Breast epithelium (tissue), 4 donors: ENCODE measurements at regions not wholly inside any gene's neighbourhood (a gene's known extent, or its start where the extent isn't known, plus 50 kb on each side); places are given as distances from the start of the nearest gene placed in this dataset.
"Not testable (repeated sequence)": the region's sequence is repeated elsewhere in the genome, so short reads cannot be mapped to it uniquely, and the experiment has no call there.

Source experiments
- DNase-seq, 2 donors: peaks; one replicate each; pipeline ENCODE4 v3.0.0-alpha.2; 2019; ENCODE audit warnings: low spot score in 2 of 2
- H3K27ac ChIP-seq, 2 donors: fragments of 200-600 bp; sonication (generic) in 1 of 2; one replicate each; pipeline ENCODE4 v1.5.1; 2016 to 2019; ENCODE audit warnings: mild to moderate bottlenecking in 1 of 2
- H3K27me3 ChIP-seq, 2 donors: fragments of 200-600 bp; sonication (generic) in 1 of 2; one replicate each; pipeline versions ENCODE4 v1.5.1 to v1.6.0; 2017 to 2019; ENCODE audit warnings: control low read depth in 1 of 2, mild to moderate bottlenecking in 1 of 2
- H3K36me3 ChIP-seq: fragments of 200-600 bp; one replicate; pipeline ENCODE4 v1.5.1; 2019
- H3K4me1 ChIP-seq, 2 donors: fragments of 200-600 bp; sonication (generic); one replicate each; pipeline ENCODE4 v1.5.1; 2016 to 2019; ENCODE audit warnings: control low read depth in 1 of 2
- H3K4me3 ChIP-seq, 3 donors: fragments of 200-600 bp; sonication (generic); 1 replicate in 2 of 3; 2 replicates in 1 of 3; pipeline ENCODE4 v1.5.1; 2016 to 2019; ENCODE audit warnings: mild to moderate bottlenecking in 3 of 3, moderate library complexity in 2 of 3
- H3K9me3 ChIP-seq, 2 donors: fragments of 200-600 bp; sonication (generic) in 1 of 2; one replicate each; pipeline ENCODE4 v1.5.1; 2016 to 2019; ENCODE audit warnings: control low read depth in 1 of 2
- CTCF ChIP-seq, 3 donors: fragments of 450-650 bp; IDR thresholded peaks; one replicate each; pipeline ENCODE4 v1.5.1; 2016 to 2017; ENCODE audit warnings: antibody characterized with exemption in 3 of 3, mild to moderate bottlenecking in 3 of 3, moderate library complexity in 3 of 3
- POLR2A ChIP-seq: fragments of 450-650 bp; IDR thresholded peaks from one replicate; pipeline ENCODE4 v1.6.1; 2016; ENCODE audit warnings: antibody characterized with exemption, mild to moderate bottlenecking, moderate library complexity
- POLR2AphosphoS5 ChIP-seq, 3 donors: sonication (generic); formaldehyde crosslinking; IDR thresholded peaks; one replicate each; pipeline ENCODE4 v1.6.1; 2017; ENCODE audit warnings: antibody characterized with exemption in 3 of 3
- intact Hi-C: fragments of 100-400 bp; cut with DNase I; formaldehyde crosslinking; loops from one replicate; pipeline ENCODE4 v1.15.1; 2023; ENCODE audit warnings: low total_unique reads

GRCh38 chr4:19486400-19486799, 765.3 kb upstream of the SLIT2 start:
- H3K4me1 ChIP-seq, result no peaks in the 10 kb centered on the region
- no peaks in the 10 kb centered on the region for H3K27me3 ChIP-seq
- H3K4me3 ChIP-seq, result no peak overlapping the region
- no peaks in the 10 kb centered on the region for H3K36me3 ChIP-seq
- no peak for TF ChIP-seq CTCF (IDR thresholded peaks at IDR 0.05)
- TF ChIP-seq POLR2A, result no peak
- no peak for TF ChIP-seq POLR2AphosphoS5 (IDR thresholded peaks at IDR 0.05)
- no peaks in the 10 kb centered on the region for H3K9me3 ChIP-seq
- intact Hi-C loops, result no loop called here
- DNase-seq, result no peak
- H3K27ac ChIP-seq, result no peak overlapping the region

DNA sequence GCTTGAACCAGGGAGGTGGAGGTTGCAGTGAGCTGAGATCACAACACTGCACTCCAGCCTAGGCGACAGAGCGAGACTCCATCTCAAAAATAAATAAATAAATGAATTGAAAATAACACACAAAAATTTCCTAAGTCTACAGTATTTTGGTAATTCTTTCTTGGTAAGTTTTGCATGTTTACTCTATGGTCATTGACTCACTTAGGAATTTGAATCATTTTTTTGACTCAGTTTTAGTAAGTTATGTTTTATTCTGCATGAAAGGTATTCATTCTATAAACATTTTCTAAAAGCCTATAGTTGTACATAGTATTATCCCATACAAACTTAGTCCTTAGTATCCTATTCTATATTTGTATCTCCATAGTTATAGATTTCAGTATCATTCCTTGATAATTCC, 772.9 kb upstream of the SLIT2 start:
- Histone ChIP-seq H3K9me3 (no peaks in the 10 kb centered on the region), H3K27me3 (no peaks in the 10 kb centered on the region), H3K4me1 (no peaks in the 10 kb centered on the region), H3K27ac (no peak overlapping the region), H3K4me3 (no peak overlapping the region), H3K36me3 (no peaks in the 10 kb centered on the region)
- DNase-seq, result no peak
- intact Hi-C loops, result no loop called here
- TF ChIP-seq POLR2AphosphoS5 (IDR thresholded peaks at IDR 0.05), result no peak
- no peak for TF ChIP-seq CTCF (IDR thresholded peaks at IDR 0.05)
- TF ChIP-seq POLR2A, result no peak

DNA sequence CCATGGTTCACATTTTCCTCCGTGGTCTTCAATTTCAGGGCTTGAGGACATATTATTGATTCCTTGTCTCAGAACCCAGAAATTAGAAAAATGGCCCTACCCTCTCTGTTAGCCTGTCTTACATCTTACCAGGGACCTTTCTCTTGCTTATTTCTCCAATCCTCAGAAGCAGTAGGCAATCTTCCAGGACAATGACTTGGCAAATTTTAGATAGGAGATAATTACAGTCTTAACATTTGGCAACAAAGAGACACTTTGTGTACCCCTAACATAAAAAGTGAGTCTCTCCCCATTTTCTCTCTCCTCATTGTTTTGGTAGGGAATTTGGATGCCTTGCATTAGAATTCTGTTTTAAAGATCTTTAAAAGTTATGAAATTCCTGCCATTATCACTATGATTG, 778.1 kb upstream of the SLIT2 start:
- no peaks in the 10 kb centered on the region for H3K36me3 ChIP-seq
- intact Hi-C loops, result no loop called here
- TF ChIP-seq POLR2A (no peak), POLR2AphosphoS5 (IDR thresholded peaks at IDR 0.05) (no peak), CTCF (IDR thresholded peaks at IDR 0.05) (no peak)
- peaks cover 0 to 8% of the 10 kb centered on the region in 2 donors for H3K9me3 ChIP-seq
- H3K27ac ChIP-seq, result no peak overlapping the region
- no peaks in the 10 kb centered on the region for H3K27me3 ChIP-seq
- no peak for DNase-seq
- no peak overlapping the region for H3K4me3 ChIP-seq
- no peaks in the 10 kb centered on the region for H3K4me1 ChIP-seq

DNA sequence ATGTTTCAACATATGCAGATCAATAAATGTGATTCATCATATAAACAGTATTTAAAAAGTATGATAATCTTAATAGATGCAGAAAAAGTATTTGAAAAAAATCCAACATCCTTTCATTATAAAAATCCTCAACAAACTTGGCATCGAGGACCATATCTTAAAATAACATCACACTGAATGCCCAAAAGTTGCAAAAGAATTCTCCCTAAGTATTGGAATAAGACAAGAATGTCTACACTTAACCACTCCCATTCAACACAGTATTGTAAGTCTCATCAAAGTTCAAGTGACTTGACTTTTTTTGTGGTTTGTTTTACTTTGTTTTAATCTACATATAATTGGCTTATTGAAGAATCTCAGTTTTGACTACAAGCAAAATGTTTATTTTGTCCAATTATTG, 779.0 kb upstream of the SLIT2 start:
- TF ChIP-seq CTCF (IDR thresholded peaks at IDR 0.05) (no peak), POLR2A (no peak), POLR2AphosphoS5 (IDR thresholded peaks at IDR 0.05) (no peak)
- DNase-seq, result no peak
- Histone ChIP-seq H3K4me1 (no peaks in the 10 kb centered on the region), H3K27ac (no peak overlapping the region), H3K27me3 (no peaks in the 10 kb centered on the region), H3K4me3 (no peak overlapping the region), H3K9me3 (peaks cover 0 to 8% of the 10 kb centered on the region in 2 donors), H3K36me3 (no peaks in the 10 kb centered on the region)
- intact Hi-C loops, result no loop called here

GRCh38 chr4:19470001-19470400, 781.7 kb upstream of the SLIT2 start:
- H3K27me3 ChIP-seq, H3K27ac ChIP-seq, H3K9me3 ChIP-seq, H3K36me3 ChIP-seq, H3K4me3 ChIP-seq, DNase-seq, H3K4me1 ChIP-seq, intact Hi-C loops: not testable (repeated sequence)

- Histone ChIP-seq H3K27ac (no peak overlapping the region), H3K4me3 (no peak overlapping the region), H3K4me1 (no peaks in the 10 kb centered on the region), H3K27me3 (no peaks in the 10 kb centered on the region), H3K9me3 (no peaks in the 10 kb centered on the region), H3K36me3 (no peaks in the 10 kb centered on the region)
- intact Hi-C loops, result no loop called here
- TF ChIP-seq POLR2A, result no peak
- TF ChIP-seq CTCF (IDR thresholded peaks at IDR 0.05), result no peak
- TF ChIP-seq POLR2AphosphoS5 (IDR thresholded peaks at IDR 0.05), result no peak
- no peak for DNase-seq
These were observed 789.6 kb upstream of the SLIT2 start for GRCh38 chr4:19462117-19462516.
